ENCODE measurements at regions not wholly inside any gene's neighbourhood (a gene's known extent, or its start where the extent isn't known, plus 50 kb on each side); places are given as distances from the start of the nearest gene placed in this dataset.

DNA sequence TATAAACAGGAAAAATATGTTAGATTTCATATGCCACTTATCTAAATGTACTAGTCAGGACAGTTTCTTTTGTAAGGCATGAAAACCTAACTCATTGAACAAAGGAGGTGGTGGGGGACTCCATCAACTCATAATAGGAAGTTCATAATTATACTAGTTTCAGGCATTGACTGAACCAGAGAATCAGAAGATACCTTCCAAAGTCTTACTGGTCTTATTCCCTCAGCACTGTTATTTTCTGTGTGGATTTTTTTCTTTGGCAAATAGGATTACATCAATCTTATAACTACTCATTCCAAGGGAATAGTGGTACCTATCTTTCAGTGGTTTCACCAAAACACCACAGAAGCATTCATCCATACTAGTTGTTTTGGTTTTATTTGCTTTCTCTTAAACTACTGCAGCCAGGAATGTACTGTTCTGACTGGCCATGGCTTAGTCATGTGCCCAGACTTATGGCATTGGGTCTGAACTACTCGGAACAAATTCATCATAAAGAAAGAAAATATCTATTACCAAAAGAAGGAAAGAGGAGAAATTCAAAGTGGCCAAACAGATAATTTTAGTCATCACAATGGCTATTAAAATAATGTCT lies 273.9 kb downstream of the ARAP2 start:
- no peak overlapping the region for H2BK15ac ChIP-seq (ENCODE audit: low read length)
- H3K23ac ChIP-seq (ENCODE audit: insufficient read length), result no peak overlapping the region
- no peak overlapping the region for H3K18ac ChIP-seq (ENCODE audit: extremely low read depth, low read length)
- H2BK20ac ChIP-seq (ENCODE audit: low read length), result no peak overlapping the region
- FAIRE-seq (no peak), DNase-seq (ENCODE audit: low read depth in 1 of 2, low spot score in 2 of 2) (no peak)
- no peak overlapping the region for H3K4me3 ChIP-seq (ENCODE audit: extremely low read depth in 1 of 4, insufficient read depth in 2 of 4, low read depth in 3 of 4, low read length in 4 of 4)
- TF ChIP-seq ATF3 (IDR thresholded peaks at IDR 0.05; ENCODE audit: insufficient read depth, low read depth, low read length), result no peak
- TF ChIP-seq MAX (IDR thresholded peaks at IDR 0.05), result no peak
- TF ChIP-seq, protein P1, sequence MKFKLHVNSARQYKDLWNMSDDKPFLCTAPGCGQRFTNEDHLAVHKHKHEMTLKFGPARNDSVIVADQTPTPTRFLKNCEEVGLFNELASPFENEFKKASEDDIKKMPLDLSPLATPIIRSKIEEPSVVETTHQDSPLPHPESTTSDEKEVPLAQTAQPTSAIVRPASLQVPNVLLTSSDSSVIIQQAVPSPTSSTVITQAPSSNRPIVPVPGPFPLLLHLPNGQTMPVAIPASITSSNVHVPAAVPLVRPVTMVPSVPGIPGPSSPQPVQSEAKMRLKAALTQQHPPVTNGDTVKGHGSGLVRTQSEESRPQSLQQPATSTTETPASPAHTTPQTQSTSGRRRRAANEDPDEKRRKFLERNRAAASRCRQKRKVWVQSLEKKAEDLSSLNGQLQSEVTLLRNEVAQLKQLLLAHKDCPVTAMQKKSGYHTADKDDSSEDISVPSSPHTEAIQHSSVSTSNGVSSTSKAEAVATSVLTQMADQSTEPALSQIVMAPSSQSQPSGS (IDR thresholded peaks at IDR 0.05; ENCODE audit: low read length), result no peak
- TF ChIP-seq SIRT6 (IDR thresholded peaks at IDR 0.05; ENCODE audit: low read length), result no peak
- TF ChIP-seq CHD2 (IDR thresholded peaks at IDR 0.05; ENCODE audit: low read length), result no peak
- H3K4me1 ChIP-seq (replicated peaks in 1 of 4; ENCODE audit: control insufficient read depth in 3 of 4, insufficient read depth in 4 of 4, low read length in 3 of 4), result no peaks in the 10 kb centered on the region
- H3K4me2 ChIP-seq (ENCODE audit: insufficient read depth in 1 of 2, low read depth in 2 of 2, low read length in 2 of 2), result no peak overlapping the region
- H2AFZ ChIP-seq (ENCODE audit: low read length), result no peak overlapping the region
- no peak overlapping the region for H3K14ac ChIP-seq (ENCODE audit: insufficient read length)
- no peaks in the 10 kb centered on the region for H3K23me2 ChIP-seq (ENCODE audit: low read depth, low read length)
- 77% methylated on average over 1 of the region's 1 CpG; no CpG with 5 or more reads in 1 of the 2 experiments for WGBS, 2 experiments (ENCODE audit: extremely low coverage in 1 of 2, insufficient coverage in 1 of 2, insufficient read length in 1 of 2, insufficient replicate concordance in 2 of 2, low coverage in 1 of 2, low lambda C conversion rate in 2 of 2, missing lambda C conversion rate in 1 of 2)
- no peak overlapping the region for H3K4ac ChIP-seq (replicated peaks; ENCODE audit: insufficient read length, low read depth, low read length)
- H3K9ac ChIP-seq (replicated peaks in 1 of 4; ENCODE audit: extremely low read depth in 1 of 4, low read depth in 3 of 4, low read length in 3 of 4), result no peak overlapping the region
- H3K27me3 ChIP-seq (replicated peaks in 1 of 4; ENCODE audit: control insufficient read depth in 3 of 4, extremely low read depth in 1 of 4, insufficient read depth in 3 of 4, low read length in 3 of 4), result no peaks in the 10 kb centered on the region
- no peaks in the 10 kb centered on the region for H3K9me3 ChIP-seq (ENCODE audit: insufficient read depth in 2 of 2, low read depth in 1 of 2, low read length in 1 of 2)
- H3K79me2 ChIP-seq (ENCODE audit: control insufficient read depth in 1 of 2, insufficient read depth in 2 of 2, low read length in 2 of 2), result no peaks in the 10 kb centered on the region
- no peak overlapping the region for H2BK5ac ChIP-seq (ENCODE audit: low read depth, low read length)
- no peaks in the 10 kb centered on the region for H3K36me3 ChIP-seq (ENCODE audit: control insufficient read depth in 2 of 4, insufficient read depth in 4 of 4, low read length in 3 of 4)
- ChIA-PET POLR2A (ENCODE audit: partially characterized antibody) (no interaction called here), CTCF (ENCODE audit: partially characterized antibody) (no interaction called here)
- no peaks in the 10 kb centered on the region for H3K79me1 ChIP-seq (ENCODE audit: low read depth, low read length)
- no peak overlapping the region for H2BK120ac ChIP-seq (replicated peaks; ENCODE audit: low read depth, low read length)
- no peak overlapping the region for H4K8ac ChIP-seq (ENCODE audit: extremely low read depth, insufficient read depth, low read length)
- H4K5ac ChIP-seq (ENCODE audit: insufficient read length, low read depth, low read length), result no peak overlapping the region
- no peak overlapping the region for H3K56ac ChIP-seq (replicated peaks; ENCODE audit: insufficient read length, low read depth, low read length)
- no peak overlapping the region for H2AK5ac ChIP-seq (ENCODE audit: low read depth, low read length)
- H4K20me1 ChIP-seq (replicated peaks in 1 of 2; ENCODE audit: control insufficient read depth in 1 of 2, insufficient read depth in 2 of 2, low read length in 2 of 2), result no peaks in the 10 kb centered on the region
- H3K27ac ChIP-seq (ENCODE audit: low read depth, low read length), result no peak overlapping the region
- H2BK12ac ChIP-seq (ENCODE audit: low read depth, low read length), result no peak overlapping the region
- no peak overlapping the region for H4K91ac ChIP-seq (replicated peaks; ENCODE audit: insufficient read length, low read length)
